GM18858 (cell line): ENCODE measurements at regions not wholly inside any gene's neighbourhood (a gene's known extent, or its start where the extent isn't known, plus 50 kb on each side); places are given as distances from the start of the nearest gene placed in this dataset.

Experiments used
- ATAC-seq: cut with Tn5 transposase; IDR thresholded peaks from one replicate; pipeline ENCODE4 v1.9.1; 2021; ENCODE audit not compliant: unreplicated experiment

- ATAC-seq = no peak
These were observed 255.0 kb downstream of the CBLN1 start for GRCh38 chr16:49026566-49027181.

- ATAC-seq = no peak
These were observed 256.7 kb downstream of the CBLN1 start for GRCh38 chr16:49024896-49025295.

GRCh38 chr16:49024016-49024415 is 257.6 kb downstream of the CBLN1 start:
- no peak for ATAC-seq

- ATAC-seq = no peak
These were observed 258.6 kb downstream of the CBLN1 start for GRCh38 chr16:49023050-49023449.

- no peak for ATAC-seq
These were observed 259.2 kb downstream of the CBLN1 start for GRCh38 chr16:49022351-49022963.

GRCh38 chr16:49021136-49021535 is 260.5 kb downstream of the CBLN1 start:
- no peak for ATAC-seq

- no peak for ATAC-seq
These were observed 261.2 kb downstream of the CBLN1 start for GRCh38 chr16:49020436-49020835.

GRCh38 chr16:49019831-49020230 is 261.8 kb downstream of the CBLN1 start:
- ATAC-seq = no peak

GRCh38 chr16:49019081-49019633 is 262.5 kb downstream of the CBLN1 start:
- no peak for ATAC-seq

- ATAC-seq = no peak
These were observed 263.2 kb downstream of the CBLN1 start for GRCh38 chr16:49018259-49018931.

- no peak for ATAC-seq
These were observed 264.1 kb downstream of the CBLN1 start for GRCh38 chr16:49017501-49017900.

- no peak for ATAC-seq
These were observed 265.2 kb downstream of the CBLN1 start for GRCh38 chr16:49016461-49016860.

- no peak for ATAC-seq
These were observed 266.4 kb downstream of the CBLN1 start for GRCh38 chr16:49015225-49015592.

GRCh38 chr16:49014277-49015224 is 267.1 kb downstream of the CBLN1 start:
- ATAC-seq = no peak

- ATAC-seq = no peak
These were observed 267.9 kb downstream of the CBLN1 start for GRCh38 chr16:49013727-49014080.

- ATAC-seq = no peak
These were observed 268.5 kb downstream of the CBLN1 start for GRCh38 chr16:49012961-49013726.

- ATAC-seq = no peak
These were observed 269.7 kb downstream of the CBLN1 start for GRCh38 chr16:49011901-49012300.

- ATAC-seq = no peak
These were observed 270.8 kb downstream of the CBLN1 start for GRCh38 chr16:49010879-49011278.

GRCh38 chr16:49010396-49010795 is 271.2 kb downstream of the CBLN1 start:
- ATAC-seq = no peak

GRCh38 chr16:49009204-49009603 is 272.4 kb downstream of the CBLN1 start:
- ATAC-seq = no peak
